Type B pancreatic cell (in vitro differentiated cells): ENCODE measurements at regions not wholly inside any gene's neighbourhood (a gene's known extent, or its start where the extent isn't known, plus 50 kb on each side); places are given as distances from the start of the nearest gene placed in this dataset.
"Not testable (repeated sequence)": the region's sequence is repeated elsewhere in the genome, so short reads cannot be mapped to it uniquely, and the experiment has no call there.

ENCODE experiments used
- DNase-seq: peaks from one replicate; pipeline ENCODE4 v3.0.0; 2021; ENCODE audit warnings: mixed read lengths; ENCODE audit not compliant: unreplicated experiment; ENCODE audit errors: extremely low spot score
- H3K27ac Mint-ChIP-seq: 2 replicates; pipeline ENCODE4 v1.8.0; 2021; ENCODE audit warnings: mild to moderate bottlenecking, mixed read lengths
- H3K27me3 Mint-ChIP-seq: 2 replicates; pipeline ENCODE4 v1.8.0; 2021; ENCODE audit warnings: mixed read lengths
- H3K36me3 Mint-ChIP-seq: 2 replicates; pipeline ENCODE4 v1.8.0; 2021; ENCODE audit warnings: mixed read lengths
- H3K4me1 Mint-ChIP-seq: one replicate; pipeline ENCODE4 v1.8.0; 2021; ENCODE audit warnings: mixed read lengths; ENCODE audit not compliant: unreplicated experiment
- H3K4me3 Mint-ChIP-seq: 2 replicates; pipeline ENCODE4 v1.8.0; 2021; ENCODE audit warnings: mild to moderate bottlenecking, mixed read lengths
- H3K9me3 Mint-ChIP-seq: 2 replicates; pipeline ENCODE4 v1.8.0; 2021; ENCODE audit warnings: mixed read lengths
- TF ChIP-seq, protein P1 (sequence below): fragments of 200-600 bp; sonication (generic); conservative IDR thresholded peaks from 2 replicates; pipeline ENCODE4 v1.5.0; 2021; ENCODE audit warnings: antibody characterized with exemption, mild to moderate bottlenecking

DNA sequence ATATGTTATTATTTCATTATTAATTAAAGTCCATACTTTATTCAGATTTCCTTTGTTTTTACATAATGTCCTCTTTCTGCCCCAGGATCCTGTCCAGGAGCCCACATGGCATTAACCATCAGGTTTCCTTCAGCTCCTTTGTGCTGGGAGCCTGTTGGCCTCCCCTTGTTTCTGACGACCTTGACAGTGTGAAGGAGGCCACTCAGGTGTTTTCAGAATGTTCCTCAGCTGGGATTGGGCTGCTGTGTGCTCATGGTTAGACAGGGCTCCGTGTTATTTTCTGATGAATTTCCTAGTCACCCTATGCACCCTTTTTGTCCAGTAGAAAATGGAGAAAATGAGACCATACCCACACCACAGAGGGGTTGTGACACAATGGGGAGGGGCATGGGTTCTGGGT is 281.0 kb upstream of the FOXF1 start:
- Mint-ChIP-seq H3K36me3 (no peaks in the 10 kb centered on the region), H3K27me3 (peaks cover 22% of the 10 kb centered on the region), H3K27ac (no peak overlapping the region), H3K9me3 (peaks cover 4% of the 10 kb centered on the region), H3K4me3 (no peak overlapping the region), H3K4me1 (peaks cover 5% of the 10 kb centered on the region)
- no peak for DNase-seq
- TF ChIP-seq, protein P1, sequence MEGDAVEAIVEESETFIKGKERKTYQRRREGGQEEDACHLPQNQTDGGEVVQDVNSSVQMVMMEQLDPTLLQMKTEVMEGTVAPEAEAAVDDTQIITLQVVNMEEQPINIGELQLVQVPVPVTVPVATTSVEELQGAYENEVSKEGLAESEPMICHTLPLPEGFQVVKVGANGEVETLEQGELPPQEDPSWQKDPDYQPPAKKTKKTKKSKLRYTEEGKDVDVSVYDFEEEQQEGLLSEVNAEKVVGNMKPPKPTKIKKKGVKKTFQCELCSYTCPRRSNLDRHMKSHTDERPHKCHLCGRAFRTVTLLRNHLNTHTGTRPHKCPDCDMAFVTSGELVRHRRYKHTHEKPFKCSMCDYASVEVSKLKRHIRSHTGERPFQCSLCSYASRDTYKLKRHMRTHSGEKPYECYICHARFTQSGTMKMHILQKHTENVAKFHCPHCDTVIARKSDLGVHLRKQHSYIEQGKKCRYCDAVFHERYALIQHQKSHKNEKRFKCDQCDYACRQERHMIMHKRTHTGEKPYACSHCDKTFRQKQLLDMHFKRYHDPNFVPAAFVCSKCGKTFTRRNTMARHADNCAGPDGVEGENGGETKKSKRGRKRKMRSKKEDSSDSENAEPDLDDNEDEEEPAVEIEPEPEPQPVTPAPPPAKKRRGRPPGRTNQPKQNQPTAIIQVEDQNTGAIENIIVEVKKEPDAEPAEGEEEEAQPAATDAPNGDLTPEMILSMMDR = no peak

DNA sequence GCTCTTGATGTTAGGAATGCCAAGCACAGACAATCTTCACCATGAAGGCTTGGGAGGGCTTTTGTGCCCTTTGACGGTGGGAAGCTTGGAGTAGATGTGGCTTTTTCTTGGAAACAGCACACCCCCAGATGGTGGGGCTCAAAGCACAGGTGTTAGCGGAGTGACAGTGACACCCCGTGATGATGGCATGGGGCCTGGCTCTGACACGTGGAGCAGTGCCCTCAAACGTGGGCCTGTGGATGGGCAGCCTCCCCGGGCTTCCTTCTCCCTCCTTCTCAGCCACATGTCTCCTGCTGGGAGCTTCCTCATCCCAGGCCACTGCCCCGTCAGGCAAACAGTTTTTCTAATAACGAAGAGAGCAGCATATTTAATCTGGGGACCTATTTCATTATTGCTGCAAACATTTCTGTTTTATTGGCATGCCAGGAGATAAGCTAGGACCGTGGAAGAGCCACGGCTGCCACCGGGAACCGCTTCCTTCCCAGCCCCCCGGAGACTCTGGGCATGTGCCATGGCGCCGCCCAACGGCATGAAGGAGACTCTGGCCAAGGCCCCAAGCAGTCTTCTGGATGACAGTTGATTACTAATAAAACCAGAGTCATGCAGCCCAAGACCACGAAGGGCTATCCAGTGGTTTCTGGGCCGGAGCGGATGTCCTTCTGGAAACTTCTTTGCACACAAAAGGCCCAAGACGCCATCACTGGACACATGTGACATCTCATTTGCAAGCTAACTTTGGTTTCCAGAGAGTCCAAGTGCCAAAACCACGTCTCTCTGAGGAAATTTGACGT is 280.3 kb upstream of the FOXF1 start:
- DNase-seq = no peak
- TF ChIP-seq, protein P1 = no peak
- peaks cover 22% of the 10 kb centered on the region for H3K27me3 Mint-ChIP-seq
- no peaks in the 10 kb centered on the region for H3K36me3 Mint-ChIP-seq
- no peak overlapping the region for H3K4me3 Mint-ChIP-seq
- no peak overlapping the region for H3K27ac Mint-ChIP-seq
- peaks cover 4% of the 10 kb centered on the region for H3K9me3 Mint-ChIP-seq
- peaks cover 5% of the 10 kb centered on the region for H3K4me1 Mint-ChIP-seq

DNA sequence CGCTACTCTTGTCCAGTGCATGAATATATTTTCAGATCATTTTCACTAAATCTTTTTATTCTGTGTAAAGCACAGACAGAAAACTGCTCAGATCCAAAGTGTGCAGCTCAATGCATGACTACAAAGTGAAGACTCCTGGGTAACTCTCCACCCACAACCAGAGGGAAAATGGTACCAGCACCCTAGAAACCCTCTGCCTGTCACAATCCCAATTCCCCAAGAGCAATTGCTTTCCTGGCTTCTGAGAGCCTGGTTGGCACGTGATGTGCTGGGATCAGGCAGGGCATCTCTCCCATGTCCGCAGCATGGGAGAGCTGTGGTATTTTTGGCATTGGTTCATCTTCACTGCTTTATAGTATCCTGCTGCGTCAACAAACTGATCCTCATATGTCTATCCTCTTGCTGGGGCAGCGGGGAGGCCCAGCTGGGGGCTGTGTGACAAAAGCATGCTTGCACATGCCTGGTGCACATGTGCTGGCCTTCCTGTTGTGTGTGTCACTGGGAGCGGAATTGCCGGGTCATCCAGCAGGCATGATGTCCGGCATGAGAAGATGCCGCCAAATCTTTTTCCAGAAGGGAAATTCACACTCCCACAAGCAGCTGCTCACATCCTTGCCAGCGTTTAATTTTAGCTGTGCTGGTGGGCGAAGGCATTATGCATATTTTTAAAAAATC is 278.9 kb upstream of the FOXF1 start:
- Mint-ChIP-seq H3K4me1 (peaks cover 5% of the 10 kb centered on the region), H3K27ac (no peak overlapping the region), H3K36me3 (no peaks in the 10 kb centered on the region), H3K4me3 (no peak overlapping the region), H3K27me3 (peaks cover 22% of the 10 kb centered on the region), H3K9me3 (peaks cover 4% of the 10 kb centered on the region)
- DNase-seq = peak; percentile 18
- TF ChIP-seq, protein P1 = no peak

DNA sequence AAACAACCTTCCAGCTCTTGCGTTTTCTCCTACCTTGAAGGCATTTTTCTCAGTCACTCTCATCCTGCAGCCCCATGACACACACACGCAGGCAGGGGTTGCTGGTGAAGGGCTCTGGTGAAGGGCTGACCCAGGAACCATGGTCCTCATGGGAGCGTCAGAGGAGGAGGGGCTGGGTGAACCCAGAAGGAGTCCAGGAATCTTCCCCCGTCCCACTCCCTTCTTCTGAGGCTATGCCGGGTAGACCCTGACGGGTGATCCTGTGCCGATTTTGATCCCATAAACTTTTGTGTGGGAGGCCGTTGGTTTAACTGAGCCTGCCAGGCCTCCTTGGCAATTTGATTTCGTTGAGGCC is 278.4 kb upstream of the FOXF1 start:
- Mint-ChIP-seq H3K4me3 (no peak overlapping the region), H3K36me3 (no peaks in the 10 kb centered on the region), H3K4me1 (peaks cover 5% of the 10 kb centered on the region), H3K27me3 (peaks cover 22% of the 10 kb centered on the region), H3K9me3 (peaks cover 4% of the 10 kb centered on the region), H3K27ac (no peak overlapping the region)
- DNase-seq = no peak
- TF ChIP-seq, protein P1 = no peak

DNA sequence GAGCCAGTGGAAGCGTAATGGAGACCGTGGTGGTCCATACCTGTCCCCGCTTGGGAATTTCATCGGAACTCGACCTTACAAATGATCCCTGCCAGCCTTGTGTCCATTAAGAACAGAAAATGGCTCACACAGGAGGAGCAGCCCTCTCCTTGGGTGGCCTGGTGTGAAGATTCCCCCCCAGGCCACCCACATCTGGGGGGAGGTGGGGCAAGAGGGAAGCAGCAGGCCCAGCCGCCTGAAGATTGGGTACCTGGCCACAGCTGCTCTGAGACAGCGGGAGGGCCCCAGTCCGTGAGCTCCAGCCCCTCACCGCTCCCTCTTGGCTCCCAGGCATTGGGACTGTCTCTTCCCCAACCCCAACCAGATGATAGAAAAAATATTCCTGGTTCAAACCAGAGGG is 277.8 kb upstream of the FOXF1 start:
- Mint-ChIP-seq H3K27me3 (peaks cover 20% of the 10 kb centered on the region), H3K36me3 (no peaks in the 10 kb centered on the region), H3K4me1 (peaks cover 4% of the 10 kb centered on the region), H3K27ac (no peak overlapping the region), H3K9me3 (peaks cover 4% of the 10 kb centered on the region), H3K4me3 (no peak overlapping the region)
- TF ChIP-seq, protein P1 = no peak
- DNase-seq = peak; percentile 40

DNA sequence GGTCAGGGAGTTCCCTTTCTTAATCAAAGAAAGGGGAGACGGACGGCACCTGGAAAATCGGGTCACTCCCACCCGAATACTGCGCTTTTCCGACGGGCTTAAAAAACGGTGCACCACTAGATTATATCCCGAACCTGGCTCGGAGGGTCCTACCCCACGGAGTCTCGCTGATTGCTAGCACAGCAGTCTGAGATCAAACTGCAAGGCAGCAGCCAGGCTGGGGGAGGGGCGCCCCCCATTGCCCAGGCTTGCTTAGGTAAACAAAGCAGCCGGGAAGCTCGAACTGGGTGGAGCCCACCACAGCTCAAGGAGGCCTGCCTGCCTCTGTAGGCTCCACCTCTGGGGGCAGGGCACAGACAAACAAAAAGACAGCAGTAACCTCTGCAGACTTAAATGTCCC is 276.8 kb upstream of the FOXF1 start:
- not testable (repeated sequence) for H3K36me3 Mint-ChIP-seq, H3K4me1 Mint-ChIP-seq, H3K27me3 Mint-ChIP-seq, H3K27ac Mint-ChIP-seq, H3K9me3 Mint-ChIP-seq, DNase-seq, H3K4me3 Mint-ChIP-seq
